HEK293 (cell line): ENCODE measurements at regions not wholly inside any gene's neighbourhood (a gene's known extent, or its start where the extent isn't known, plus 50 kb on each side); places are given as distances from the start of the nearest gene placed in this dataset.

ENCODE experiments used
- KLF1 ChIP-seq: fragments of 450-650 bp; formaldehyde crosslinking; IDR thresholded peaks from 2 replicates; pipeline ENCODE4 v1.5.1; 2016; ENCODE audit warnings: missing biosample characterization, missing genetic modification characterization
- REPIN1 ChIP-seq: fragments of 450-650 bp; formaldehyde crosslinking; IDR thresholded peaks from 2 replicates; pipeline ENCODE4 v1.5.1; 2017; ENCODE audit warnings: missing biosample characterization, missing genetic modification characterization, low read depth
- YY1 ChIP-seq: fragments of 450-650 bp; formaldehyde crosslinking; IDR thresholded peaks from 2 replicates; pipeline ENCODE4 v1.5.1; 2018; ENCODE audit warnings: missing biosample characterization, missing genetic modification characterization
- ZNF350 ChIP-seq: fragments of 450-650 bp; formaldehyde crosslinking; IDR thresholded peaks from 2 replicates; pipeline ENCODE4 v1.5.0; 2017; ENCODE audit warnings: missing biosample characterization, mild to moderate bottlenecking, missing genetic modification characterization
- ZNF664 ChIP-seq: fragments of 450-650 bp; formaldehyde crosslinking; IDR thresholded peaks from 2 replicates; pipeline ENCODE4 v1.5.1; 2016; ENCODE audit warnings: missing biosample characterization, missing genetic modification characterization
- TF ChIP-seq, protein P1 (sequence below): fragments of 450-650 bp; formaldehyde crosslinking; IDR thresholded peaks from 2 replicates; pipeline ENCODE4 v1.5.1; 2016; ENCODE audit warnings: missing biosample characterization, missing genetic modification characterization
- TF ChIP-seq, protein P2 (sequence below): fragments of 450-650 bp; IDR thresholded peaks from 2 replicates; pipeline ENCODE4 v1.5.1; 2018; ENCODE audit warnings: missing biosample characterization, missing genetic modification characterization

DNA sequence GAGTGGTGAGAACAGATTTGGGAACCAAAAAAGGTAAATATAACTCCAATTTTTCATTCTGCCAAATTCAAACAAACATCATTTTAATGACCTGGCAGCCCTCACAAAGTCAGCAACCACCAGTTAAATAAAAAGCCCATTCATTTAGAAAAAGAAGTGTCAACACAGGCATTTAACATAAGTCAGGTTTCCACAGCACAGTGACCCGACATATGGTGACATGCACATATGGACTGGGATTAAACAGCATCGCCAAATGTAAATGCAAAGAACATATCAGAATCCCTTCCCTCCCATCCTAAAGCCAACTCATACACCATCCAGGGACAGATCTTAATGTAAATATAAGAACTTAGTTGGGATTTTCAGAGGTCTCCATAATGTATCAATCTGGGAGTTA is 293.2 kb downstream of the FGFR2 start:
- TF ChIP-seq YY1 (tag by site-specific recombination) (no peak), ZNF664 (tag by site-specific recombination) (no peak), ZNF350 (tag by site-specific recombination) (no peak), KLF1 (tag by site-specific recombination) (no peak), REPIN1 (tag by site-specific recombination) (no peak)
- TF ChIP-seq, protein P1, sequence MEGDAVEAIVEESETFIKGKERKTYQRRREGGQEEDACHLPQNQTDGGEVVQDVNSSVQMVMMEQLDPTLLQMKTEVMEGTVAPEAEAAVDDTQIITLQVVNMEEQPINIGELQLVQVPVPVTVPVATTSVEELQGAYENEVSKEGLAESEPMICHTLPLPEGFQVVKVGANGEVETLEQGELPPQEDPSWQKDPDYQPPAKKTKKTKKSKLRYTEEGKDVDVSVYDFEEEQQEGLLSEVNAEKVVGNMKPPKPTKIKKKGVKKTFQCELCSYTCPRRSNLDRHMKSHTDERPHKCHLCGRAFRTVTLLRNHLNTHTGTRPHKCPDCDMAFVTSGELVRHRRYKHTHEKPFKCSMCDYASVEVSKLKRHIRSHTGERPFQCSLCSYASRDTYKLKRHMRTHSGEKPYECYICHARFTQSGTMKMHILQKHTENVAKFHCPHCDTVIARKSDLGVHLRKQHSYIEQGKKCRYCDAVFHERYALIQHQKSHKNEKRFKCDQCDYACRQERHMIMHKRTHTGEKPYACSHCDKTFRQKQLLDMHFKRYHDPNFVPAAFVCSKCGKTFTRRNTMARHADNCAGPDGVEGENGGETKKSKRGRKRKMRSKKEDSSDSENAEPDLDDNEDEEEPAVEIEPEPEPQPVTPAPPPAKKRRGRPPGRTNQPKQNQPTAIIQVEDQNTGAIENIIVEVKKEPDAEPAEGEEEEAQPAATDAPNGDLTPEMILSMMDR (tag by site-specific recombination): no peak
- TF ChIP-seq, protein P2, sequence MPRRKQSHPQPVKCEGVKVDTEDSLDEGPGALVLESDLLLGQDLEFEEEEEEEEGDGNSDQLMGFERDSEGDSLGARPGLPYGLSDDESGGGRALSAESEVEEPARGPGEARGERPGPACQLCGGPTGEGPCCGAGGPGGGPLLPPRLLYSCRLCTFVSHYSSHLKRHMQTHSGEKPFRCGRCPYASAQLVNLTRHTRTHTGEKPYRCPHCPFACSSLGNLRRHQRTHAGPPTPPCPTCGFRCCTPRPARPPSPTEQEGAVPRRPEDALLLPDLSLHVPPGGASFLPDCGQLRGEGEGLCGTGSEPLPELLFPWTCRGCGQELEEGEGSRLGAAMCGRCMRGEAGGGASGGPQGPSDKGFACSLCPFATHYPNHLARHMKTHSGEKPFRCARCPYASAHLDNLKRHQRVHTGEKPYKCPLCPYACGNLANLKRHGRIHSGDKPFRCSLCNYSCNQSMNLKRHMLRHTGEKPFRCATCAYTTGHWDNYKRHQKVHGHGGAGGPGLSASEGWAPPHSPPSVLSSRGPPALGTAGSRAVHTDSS (tag by site-specific recombination): no peak
